Activated gamma-delta T cell treated with anti-CD3 and anti-CD28 coated beads, Interleukin-2, amount 50 U/mL, for 16 hours (primary cell): ENCODE measurements at regions not wholly inside any gene's neighbourhood (a gene's known extent, or its start where the extent isn't known, plus 50 kb on each side); places are given as distances from the start of the nearest gene placed in this dataset.

Experiments
- DNase-seq: peaks from one replicate; pipeline ENCODE4 v3.0.0-alpha.2; 2020; ENCODE audit warnings: low read depth

- no peak for DNase-seq
Measured at GRCh38 chr19:29429021-29429420, 96.8 kb upstream of the VSTM2B start.

DNA sequence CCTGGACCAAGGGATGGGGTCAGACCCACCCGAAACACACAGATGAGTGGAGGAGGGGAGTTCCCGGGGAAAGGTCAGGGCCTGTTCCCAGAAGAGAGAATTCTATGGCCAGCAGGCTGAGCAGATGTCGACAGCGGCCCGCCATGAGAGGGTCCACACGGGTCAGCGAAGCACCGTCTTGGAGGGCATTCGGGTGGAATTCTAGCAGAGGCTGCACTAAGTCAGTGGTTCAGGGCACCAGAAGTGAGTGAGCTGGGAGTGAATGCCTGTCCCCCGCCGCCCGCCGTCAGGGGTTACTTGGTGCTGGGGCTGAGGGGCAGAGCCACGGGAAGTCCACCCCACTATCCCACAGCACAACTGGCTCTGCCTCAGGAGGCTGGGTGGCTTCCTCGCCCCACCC lies 96.2 kb upstream of the VSTM2B start:
- no peak for DNase-seq

DNA sequence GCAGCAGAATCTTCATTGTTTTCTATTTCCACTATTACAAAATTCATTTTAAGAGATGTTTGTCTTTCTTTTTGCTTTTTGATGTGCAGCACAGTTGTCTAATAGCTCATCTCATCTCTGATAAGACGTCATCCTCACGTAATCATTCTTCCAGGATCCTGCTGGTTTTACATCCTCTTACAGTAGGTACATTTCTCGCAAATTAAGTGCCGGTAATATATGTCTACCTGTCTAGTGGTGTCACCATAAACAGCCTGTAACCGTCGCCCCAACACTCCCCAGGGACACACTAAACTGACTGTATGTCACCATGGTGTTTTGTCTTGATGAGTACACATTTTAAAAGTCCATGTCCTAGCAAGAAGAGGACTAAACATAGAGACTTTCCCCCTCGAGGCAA lies 94.5 kb upstream of the VSTM2B start:
- DNase-seq, result no peak

DNA sequence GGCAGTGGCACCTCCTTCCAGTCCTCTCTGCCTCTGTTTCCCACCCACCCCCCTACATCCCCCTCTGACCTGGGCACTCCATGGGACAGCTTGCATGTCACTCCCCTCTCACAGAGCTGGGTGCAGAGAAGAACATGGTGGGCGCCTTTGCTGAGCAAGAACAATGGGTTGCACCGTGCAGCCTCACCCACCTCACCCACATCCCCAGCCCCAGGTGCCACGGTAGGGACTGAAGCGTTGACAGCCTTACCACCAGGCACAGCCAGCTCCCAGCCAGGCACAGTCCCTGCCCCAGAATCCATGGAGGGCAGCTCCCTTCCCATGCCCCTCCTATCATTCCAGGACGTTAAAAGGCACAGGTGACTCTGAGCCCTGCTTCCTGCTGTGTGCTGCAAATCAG lies 93.1 kb upstream of the VSTM2B start:
- DNase-seq, result no peak

GRCh38 chr19:29436591-29437103 lies 89.1 kb upstream of the VSTM2B start:
- DNase-seq, result no peak

DNA sequence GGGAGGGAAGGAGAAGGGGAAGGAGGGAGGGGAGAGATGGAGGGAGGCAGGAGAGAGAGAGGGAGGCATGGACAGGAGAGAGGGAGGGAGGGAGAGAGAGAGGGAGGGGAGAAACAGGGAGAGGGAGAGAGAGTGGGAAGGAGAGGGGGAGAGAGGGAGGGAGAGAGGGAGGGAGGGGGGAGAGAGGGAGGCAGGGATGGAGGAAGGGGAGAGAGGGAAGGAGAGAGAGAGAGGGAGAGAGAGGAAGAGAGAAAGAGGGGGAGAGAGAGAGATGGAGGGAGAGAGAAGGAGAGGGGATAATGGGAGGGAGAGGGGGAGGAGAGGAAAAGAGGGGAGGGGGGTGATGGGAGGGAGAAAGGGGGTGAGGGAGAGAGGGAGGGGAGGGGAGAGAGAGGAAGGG lies 86.8 kb upstream of the VSTM2B start:
- DNase-seq, result no peak

DNA sequence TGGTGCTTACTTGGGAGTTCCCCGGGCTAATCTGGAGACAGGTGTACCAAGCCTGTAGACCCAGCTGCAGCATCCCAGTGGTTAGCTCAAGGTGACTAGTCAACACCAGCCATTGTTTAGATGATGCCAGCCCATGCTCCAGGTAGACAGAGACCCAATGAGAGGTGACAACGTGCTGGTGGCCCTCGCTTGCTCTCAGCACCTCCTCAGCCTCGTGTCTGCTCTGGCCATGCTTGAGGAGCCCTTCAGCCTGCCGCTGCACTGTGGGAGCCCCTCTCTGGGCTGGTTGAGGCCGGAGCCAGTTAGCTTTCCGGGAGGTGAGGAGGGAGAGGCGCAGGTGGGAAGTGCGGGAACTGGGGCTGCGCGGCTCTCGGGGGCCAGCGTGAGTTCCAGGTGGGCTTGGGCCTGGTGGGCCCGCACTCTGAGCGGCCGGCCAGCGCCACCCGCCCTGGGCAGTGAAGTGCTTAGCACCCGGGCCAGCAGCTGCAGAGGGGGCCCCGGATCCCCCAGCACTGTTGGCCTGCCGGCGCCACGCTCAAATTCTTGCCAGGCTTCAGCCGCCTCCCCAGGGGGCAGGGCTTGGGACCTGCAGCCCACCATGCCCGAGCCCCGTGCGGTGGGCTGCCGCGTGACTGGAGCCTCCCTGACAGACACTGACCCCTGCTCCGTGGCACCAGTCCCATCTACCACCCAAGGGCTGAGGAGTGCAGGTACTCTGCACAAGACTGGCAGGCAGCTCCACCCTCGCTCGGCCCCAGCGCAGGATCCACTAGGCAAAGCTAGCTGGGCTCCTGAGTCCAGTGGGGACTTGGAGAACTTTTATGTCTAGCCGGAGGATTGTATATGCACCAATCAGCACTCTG lies 85.9 kb upstream of the VSTM2B start:
- no peak for DNase-seq

- DNase-seq, result no peak
Measured at GRCh38 chr19:29442094-29442493, 83.7 kb upstream of the VSTM2B start.

DNA sequence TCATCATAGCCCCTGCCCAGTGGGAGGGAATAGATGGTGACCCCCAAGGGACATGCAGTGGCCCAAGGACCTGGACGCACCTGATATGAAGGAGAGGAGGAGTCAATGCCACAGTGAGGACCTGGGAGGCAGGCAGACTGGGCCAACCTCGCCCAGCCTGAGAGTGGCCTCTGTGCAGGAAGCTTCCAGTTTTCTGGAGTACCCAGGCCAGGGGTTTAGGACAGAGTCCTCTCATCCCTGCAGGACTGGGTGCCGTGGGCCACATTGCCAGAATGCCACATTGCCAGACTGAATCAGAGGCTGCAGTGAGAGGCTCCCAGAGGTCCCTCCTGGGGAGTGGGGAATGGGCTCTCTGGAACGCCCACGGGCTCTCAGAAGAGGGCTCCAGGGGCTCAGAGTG lies 82.9 kb upstream of the VSTM2B start:
- DNase-seq, result no peak

DNA sequence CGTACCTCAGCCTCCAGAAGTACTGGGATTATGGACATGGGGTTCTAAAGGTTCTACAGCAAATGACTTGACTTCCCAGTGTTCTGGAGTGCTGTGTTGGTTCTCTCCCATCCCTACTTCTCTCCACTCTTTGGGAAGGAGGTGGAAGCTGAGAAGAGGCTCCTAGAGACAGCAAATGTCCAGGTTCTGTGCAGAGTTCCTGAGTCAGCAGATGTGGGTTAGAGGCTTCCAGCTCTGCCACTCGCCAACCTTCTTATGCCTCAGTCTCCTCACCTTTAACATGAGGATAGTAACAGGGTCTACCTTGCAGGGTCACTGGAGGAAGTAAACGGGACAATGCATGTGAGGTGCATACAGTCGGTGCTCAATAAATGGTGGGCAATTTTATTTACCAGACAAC lies 80.5 kb upstream of the VSTM2B start:
- no peak for DNase-seq

GRCh38 chr19:29446361-29446760 lies 79.4 kb upstream of the VSTM2B start:
- DNase-seq, result no peak

DNA sequence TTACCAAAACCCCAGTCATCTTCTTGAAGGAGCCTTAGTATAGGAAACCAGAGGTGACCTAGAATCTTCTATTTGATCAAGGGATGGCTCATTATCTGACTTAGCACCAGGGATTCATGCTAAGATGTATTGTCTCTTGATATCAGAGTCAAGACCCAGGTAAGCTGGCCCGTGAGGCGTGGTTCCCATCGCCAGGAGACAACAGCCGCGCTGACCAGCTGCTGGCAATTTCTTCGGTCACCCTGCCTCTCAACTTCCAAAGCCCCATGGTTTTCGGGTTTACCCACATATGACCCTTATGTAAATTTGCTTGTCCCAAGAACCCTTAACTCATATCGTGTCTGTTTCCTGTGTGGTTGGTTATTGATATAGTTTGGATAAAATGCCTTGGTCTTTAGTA lies 77.7 kb upstream of the VSTM2B start:
- no peak for DNase-seq

DNA sequence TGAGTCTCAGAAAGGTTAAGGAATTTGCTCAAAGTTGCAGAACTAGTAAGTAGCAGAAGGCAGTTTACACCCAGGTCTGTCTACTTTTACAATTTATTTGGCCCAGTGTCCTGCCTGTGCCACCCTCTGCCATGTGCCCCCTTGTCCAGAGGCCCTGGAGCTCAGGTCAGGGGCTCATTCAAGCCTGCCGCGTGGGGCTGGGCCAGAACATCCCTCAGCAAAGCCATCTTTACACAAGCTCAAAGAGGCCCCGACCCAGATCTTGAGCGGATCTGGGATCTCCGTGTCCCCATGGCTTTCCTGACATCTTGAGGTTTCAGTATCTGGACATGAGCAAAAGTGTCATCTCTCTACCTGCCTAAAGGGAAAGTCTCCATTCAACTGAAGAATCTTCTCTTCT lies 76.4 kb upstream of the VSTM2B start:
- no peak for DNase-seq

DNA sequence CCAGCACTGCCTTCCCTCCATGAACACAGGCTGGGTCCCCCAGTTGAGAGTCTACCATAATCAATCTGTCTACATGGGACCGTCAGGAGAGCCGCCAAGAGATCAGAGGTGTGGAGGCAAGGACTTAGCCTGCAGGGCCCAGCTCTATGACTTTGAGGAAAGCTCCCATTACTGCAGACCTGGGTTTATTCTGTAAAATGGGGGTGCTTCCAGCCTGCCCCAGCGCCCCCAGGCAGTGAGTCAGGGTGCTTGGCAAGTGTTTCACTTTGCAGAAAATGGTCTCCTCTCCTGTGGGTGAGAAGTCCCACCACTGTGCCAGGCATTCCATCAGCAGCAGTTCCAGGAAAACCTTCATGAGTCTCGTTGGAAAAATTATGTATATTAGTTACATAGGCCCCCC lies 75.5 kb upstream of the VSTM2B start:
- no peak for DNase-seq

GRCh38 chr19:29450812-29451211 lies 75.0 kb upstream of the VSTM2B start:
- DNase-seq, result no peak

DNA sequence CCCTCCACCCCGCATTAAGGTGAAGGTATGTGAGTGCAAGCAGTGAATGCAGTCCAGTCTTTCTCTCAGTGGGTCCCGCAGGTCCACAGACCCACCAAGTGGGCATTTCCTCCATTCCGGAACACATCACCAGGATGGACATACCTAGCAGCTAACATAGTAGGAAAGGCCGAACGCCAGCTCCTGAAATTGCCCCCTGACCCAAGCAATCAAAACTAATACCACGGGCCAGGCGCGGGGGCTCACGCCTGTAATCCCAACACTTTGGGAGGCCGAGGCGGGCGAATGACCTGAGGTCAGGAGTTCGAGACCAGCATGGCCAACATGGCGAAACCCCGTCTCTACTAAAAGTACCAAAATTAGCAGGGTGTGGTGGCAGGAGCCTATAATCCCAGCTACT lies 71.7 kb upstream of the VSTM2B start:
- no peak for DNase-seq

DNA sequence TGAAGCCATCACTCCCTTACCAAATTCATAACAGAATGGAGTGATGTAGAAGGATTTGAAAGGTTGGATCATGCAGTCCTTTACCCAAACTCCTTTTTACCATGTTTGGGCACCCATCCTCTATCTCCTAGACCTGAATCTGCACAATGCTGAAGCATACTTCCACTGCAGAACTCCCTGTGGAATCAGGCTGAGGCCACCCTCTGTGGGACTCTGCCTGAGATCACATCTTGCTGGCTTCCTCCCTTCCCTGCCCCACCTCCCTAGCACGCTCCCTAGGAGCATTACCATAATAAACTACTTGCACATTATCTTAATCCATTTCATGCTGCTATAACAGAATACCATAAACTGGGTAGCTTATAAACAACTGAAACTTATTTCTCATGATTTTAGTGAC lies 68.4 kb upstream of the VSTM2B start:
- no peak for DNase-seq

DNA sequence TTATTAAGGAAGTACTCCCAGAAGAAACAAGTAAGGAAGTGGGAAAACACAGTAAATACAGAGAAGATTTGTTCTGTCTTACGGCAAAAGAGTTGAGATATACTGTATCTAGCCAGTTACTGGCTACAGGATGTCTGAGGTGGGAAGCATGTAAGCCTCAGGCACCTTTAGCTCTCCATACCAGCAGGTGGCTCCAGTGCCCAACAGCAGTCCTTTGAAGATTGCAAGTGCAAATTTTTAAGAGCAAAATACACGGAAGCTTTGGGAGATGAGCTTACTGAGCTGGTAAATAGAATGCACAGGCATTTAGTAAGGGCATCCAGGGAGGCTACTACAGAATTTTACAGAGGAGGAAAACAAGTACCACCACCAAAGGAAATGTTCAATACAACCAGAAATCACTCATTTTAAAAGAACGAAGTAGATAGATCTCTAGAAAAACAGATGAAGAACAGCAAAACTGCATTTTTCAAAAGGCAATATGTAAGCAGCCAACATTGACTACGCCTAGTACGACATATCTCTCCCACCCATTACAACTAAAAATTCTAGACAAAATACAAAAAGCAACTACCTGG lies 57.9 kb upstream of the VSTM2B start:
- no peak for DNase-seq

GRCh38 chr19:29475469-29475868 lies 50.3 kb upstream of the VSTM2B start:
- DNase-seq, result no peak
